ENCODE measurements at regions not wholly inside any gene's neighbourhood (a gene's known extent, or its start where the extent isn't known, plus 50 kb on each side); places are given as distances from the start of the nearest gene placed in this dataset.

DNA sequence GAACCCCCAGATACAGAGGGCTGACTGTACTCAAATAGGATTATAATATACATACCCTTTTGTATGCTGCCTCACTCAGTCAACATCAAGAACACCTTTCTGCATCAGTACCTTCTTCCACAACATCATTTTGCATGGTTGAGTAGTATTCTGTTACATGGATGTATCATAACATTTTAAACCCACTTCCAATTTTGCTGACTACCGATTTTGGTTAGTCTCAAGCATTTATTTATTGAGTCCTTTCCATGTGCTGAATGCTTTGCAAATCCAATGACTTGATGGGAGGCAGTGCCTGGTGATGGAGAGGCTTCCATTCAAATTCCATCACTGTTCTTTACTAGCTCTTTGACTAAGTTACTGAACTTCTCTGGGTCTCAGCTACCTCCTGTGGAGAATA is 182.0 kb upstream of the KLF4 start:
- Histone ChIP-seq H3K4me3 (ENCODE audit: low read depth, low read length) (no peak overlapping the region), H3K36me3 (ENCODE audit: control insufficient read depth, insufficient read depth, low read length) (no peaks in the 10 kb centered on the region), H3K27me3 (ENCODE audit: control insufficient read depth, insufficient read depth, low read length) (no peaks in the 10 kb centered on the region)
- TF ChIP-seq, protein P1, sequence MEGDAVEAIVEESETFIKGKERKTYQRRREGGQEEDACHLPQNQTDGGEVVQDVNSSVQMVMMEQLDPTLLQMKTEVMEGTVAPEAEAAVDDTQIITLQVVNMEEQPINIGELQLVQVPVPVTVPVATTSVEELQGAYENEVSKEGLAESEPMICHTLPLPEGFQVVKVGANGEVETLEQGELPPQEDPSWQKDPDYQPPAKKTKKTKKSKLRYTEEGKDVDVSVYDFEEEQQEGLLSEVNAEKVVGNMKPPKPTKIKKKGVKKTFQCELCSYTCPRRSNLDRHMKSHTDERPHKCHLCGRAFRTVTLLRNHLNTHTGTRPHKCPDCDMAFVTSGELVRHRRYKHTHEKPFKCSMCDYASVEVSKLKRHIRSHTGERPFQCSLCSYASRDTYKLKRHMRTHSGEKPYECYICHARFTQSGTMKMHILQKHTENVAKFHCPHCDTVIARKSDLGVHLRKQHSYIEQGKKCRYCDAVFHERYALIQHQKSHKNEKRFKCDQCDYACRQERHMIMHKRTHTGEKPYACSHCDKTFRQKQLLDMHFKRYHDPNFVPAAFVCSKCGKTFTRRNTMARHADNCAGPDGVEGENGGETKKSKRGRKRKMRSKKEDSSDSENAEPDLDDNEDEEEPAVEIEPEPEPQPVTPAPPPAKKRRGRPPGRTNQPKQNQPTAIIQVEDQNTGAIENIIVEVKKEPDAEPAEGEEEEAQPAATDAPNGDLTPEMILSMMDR (IDR thresholded peaks at IDR 0.05; ENCODE audit: insufficient read depth, low read length, severe bottlenecking): no peak
- no peak for FAIRE-seq
- no peak for DNase-seq (ENCODE audit: low read depth)

DNA sequence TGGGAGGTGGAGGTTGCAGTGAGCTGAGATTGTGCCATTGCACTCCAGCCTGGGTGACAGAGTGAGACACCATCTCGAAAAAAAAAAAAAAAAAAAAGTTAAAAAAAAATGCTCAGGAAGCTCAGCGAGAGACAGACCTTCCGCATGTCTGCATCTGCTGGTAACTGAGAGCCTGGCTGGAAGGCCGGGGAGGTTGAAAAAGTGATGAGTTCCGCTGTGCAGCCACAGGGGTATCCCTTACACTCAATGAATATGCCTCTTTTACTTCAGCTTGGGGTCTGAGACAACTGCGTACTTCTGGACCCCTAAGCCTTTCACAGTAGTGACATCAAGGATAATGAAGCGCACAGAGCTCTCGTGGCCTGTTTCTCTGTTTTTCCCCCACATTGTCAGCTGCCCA is 179.9 kb upstream of the KLF4 start:
- FAIRE-seq: no peak

DNA sequence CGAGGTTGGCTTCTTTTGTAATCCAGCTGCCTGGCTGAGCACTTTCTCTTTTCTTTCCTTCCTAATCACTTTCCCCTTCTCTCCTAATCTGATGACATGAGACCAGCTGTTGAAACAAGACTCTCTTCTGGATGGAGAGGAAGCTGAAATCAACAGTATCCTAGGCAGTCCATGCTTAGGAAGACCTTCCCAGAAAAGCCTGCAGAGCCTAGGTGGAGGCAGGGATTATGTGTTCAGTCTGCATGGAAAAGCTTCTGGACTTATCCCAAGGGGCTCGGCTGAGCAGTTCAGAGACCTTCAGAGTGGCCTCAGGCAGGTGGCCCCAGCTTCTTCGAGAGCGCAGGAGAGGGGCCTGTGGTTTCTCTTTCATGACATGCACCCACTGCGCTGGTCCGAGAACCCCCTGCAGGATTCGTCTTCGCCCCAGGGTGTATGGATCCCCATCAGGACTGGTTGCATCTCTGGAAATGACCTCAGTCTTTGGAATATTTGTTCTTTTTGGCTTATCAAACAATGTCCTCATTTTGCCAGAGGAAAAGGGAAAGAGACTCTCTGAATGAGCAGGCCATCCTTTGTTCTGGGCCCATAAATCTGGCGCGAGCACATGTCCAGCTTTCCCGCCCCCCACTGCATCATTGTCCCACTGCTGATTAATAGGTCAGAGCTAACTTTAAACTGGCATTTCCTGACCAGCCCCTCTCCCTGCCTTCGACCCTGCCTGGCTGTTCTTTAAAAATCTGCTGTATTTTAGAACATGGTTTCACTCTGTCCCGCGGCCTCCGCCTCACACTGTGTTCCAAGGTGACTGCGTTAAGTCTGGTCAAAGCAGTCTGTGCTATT is 177.9 kb upstream of the KLF4 start:
- Histone ChIP-seq H3K27me3 (ENCODE audit: control insufficient read depth, insufficient read depth, low read length) (no peaks in the 10 kb centered on the region), H3K4me3 (ENCODE audit: low read depth, low read length) (no peak overlapping the region), H3K36me3 (ENCODE audit: control insufficient read depth, insufficient read depth, low read length) (no peaks in the 10 kb centered on the region)
- TF ChIP-seq, protein P1 (IDR thresholded peaks at IDR 0.05; ENCODE audit: insufficient read depth, low read length, severe bottlenecking): no peak
- DNase-seq (ENCODE audit: low read depth): no peak
- FAIRE-seq: no peak

More for the DNA sequence above, 179.9 kb upstream of the KLF4 start:
- H3K36me3 ChIP-seq (ENCODE audit: control insufficient read depth, insufficient read depth, low read length): no peaks in the 10 kb centered on the region
- TF ChIP-seq, protein P1 (IDR thresholded peaks at IDR 0.05; ENCODE audit: insufficient read depth, low read length, severe bottlenecking): no peak
- H3K27me3 ChIP-seq (ENCODE audit: control insufficient read depth, insufficient read depth, low read length): no peaks in the 10 kb centered on the region
- H3K4me3 ChIP-seq (ENCODE audit: low read depth, low read length): no peak overlapping the region
- DNase-seq (ENCODE audit: low read depth): no peak

DNA sequence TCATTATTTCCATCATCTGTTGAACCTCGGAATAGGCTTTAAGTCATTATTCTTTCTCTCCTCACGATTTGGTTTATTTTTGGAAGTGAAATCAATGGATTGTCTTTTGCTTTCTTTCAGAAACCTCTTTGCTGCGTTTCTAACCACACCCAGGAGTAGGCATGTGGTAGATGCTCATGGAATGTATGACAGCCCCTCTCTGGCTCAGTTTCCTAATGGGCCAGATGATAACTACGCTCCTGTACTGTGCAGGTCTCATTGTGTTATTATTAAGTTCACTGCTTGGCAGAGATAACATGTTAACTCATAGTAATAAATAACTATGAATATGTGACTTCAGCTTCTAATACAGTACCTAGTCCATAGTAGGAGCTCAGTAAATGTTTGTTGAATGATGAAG is 175.5 kb upstream of the KLF4 start:
- Histone ChIP-seq H3K4me3 (ENCODE audit: low read depth, low read length) (no peak overlapping the region), H3K27me3 (ENCODE audit: control insufficient read depth, insufficient read depth, low read length) (no peaks in the 10 kb centered on the region), H3K36me3 (ENCODE audit: control insufficient read depth, insufficient read depth, low read length) (no peaks in the 10 kb centered on the region)
- TF ChIP-seq, protein P1 (IDR thresholded peaks at IDR 0.05; ENCODE audit: insufficient read depth, low read length, severe bottlenecking): no peak
- DNase-seq (ENCODE audit: low read depth) (no peak), FAIRE-seq (no peak)

DNA sequence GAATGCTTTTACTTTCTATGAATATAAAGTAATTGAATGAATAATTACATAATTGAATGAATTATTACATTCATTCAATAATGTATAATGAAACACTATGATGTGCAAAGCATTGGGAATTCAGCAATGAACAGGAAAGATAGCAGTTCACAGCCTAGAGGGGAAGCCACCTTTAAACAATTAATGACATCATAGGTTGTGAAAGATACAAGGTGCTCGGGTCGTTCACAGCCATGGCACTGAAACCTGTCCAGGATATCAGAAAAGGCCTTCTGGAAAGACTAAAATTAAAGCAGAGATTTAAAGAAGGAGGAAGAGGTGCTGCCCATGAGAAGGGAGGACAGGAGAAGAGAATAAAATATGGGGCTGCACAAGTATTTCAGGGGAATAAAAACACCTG is 171.4 kb upstream of the KLF4 start:
- FAIRE-seq (no peak), DNase-seq (ENCODE audit: low read depth) (no peak)
- Histone ChIP-seq H3K4me3 (ENCODE audit: low read depth, low read length) (no peak overlapping the region), H3K36me3 (ENCODE audit: control insufficient read depth, insufficient read depth, low read length) (no peaks in the 10 kb centered on the region), H3K27me3 (ENCODE audit: control insufficient read depth, insufficient read depth, low read length) (no peaks in the 10 kb centered on the region)
- TF ChIP-seq, protein P1 (IDR thresholded peaks at IDR 0.05; ENCODE audit: insufficient read depth, low read length, severe bottlenecking): no peak

Measured in bronchial epithelial cell (primary cell).